ENCODE measurements at regions not wholly inside any gene's neighbourhood (a gene's known extent, or its start where the extent isn't known, plus 50 kb on each side); places are given as distances from the start of the nearest gene placed in this dataset.

DNA sequence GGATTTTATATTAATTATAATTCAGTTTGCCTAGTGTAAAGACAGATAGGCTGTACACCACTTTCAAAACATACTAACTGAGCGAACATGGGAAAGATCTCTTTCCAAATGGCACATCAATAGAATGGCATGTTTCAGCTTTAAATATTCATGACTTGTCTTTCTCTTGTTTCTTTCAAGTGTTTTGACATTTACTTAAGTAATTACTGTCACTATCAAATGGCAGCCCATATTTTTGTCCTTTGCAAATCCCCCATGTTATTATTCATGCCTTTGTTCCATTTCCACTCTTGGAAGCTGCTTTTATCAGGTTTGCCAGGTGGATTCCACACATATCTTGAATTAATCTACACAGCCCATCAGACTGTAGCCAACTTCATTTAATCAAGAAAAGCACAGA lies 89.2 kb upstream of the GLRA2 start:
- no peak for ATAC-seq
- TF ChIP-seq SNAI2 (CRISPR knock-in tag; IDR thresholded peaks at IDR 0.05): no peak
- no peak for TF ChIP-seq ZFP30 (CRISPR knock-in tag; IDR thresholded peaks at IDR 0.05)
- TF ChIP-seq ZNF70 (CRISPR knock-in tag; IDR thresholded peaks at IDR 0.05): no peak
- no peak for TF ChIP-seq ZNF565 (CRISPR knock-in tag; conservative IDR thresholded peaks at IDR 0.05; ENCODE audit: low read depth)
- TF ChIP-seq GLIS3 (CRISPR knock-in tag; IDR thresholded peaks at IDR 0.05): no peak

DNA sequence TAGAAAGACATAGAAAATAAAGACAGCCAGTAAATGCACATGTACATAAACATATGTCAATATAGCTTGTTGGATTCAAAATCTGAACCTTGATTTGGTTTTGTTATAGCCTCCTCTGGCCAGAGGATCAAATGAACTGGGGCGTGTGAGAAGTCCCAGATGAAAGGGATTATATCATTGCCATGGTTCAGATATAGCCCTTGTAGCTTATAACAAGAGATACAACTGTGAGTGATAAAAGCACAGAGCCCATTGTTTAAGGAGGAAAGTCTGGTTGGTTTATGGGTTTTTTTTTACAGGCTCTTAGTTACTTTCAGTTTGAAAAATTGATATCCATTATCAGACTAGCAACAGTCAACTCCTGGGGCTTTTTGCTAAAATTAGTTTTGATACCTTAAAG lies 101.7 kb upstream of the GLRA2 start:
- no peak for TF ChIP-seq ARNTL (CRISPR knock-in tag; IDR thresholded peaks at IDR 0.05; ENCODE audit: borderline replicate concordance, low read depth)
- TF ChIP-seq ZC3H10 (CRISPR knock-in tag; IDR thresholded peaks at IDR 0.05): no peak
- no peak for TF ChIP-seq ISL1 (CRISPR knock-in tag; IDR thresholded peaks at IDR 0.05)
- TF ChIP-seq, protein P1, sequence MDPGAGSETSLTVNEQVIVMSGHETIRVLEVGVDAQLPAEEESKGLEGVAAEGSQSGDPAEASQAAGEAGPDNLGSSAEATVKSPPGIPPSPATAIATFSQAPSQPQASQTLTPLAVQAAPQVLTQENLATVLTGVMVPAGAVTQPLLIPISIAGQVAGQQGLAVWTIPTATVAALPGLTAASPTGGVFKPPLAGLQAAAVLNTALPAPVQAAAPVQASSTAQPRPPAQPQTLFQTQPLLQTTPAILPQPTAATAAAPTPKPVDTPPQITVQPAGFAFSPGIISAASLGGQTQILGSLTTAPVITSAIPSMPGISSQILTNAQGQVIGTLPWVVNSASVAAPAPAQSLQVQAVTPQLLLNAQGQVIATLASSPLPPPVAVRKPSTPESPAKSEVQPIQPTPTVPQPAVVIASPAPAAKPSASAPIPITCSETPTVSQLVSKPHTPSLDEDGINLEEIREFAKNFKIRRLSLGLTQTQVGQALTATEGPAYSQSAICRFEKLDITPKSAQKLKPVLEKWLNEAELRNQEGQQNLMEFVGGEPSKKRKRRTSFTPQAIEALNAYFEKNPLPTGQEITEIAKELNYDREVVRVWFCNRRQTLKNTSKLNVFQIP (CRISPR knock-in tag; IDR thresholded peaks at IDR 0.05; ENCODE audit: borderline replicate concordance, low read depth): no peak
- no peak for TF ChIP-seq ZNF70 (CRISPR knock-in tag; IDR thresholded peaks at IDR 0.05)
- TF ChIP-seq, protein P2, sequence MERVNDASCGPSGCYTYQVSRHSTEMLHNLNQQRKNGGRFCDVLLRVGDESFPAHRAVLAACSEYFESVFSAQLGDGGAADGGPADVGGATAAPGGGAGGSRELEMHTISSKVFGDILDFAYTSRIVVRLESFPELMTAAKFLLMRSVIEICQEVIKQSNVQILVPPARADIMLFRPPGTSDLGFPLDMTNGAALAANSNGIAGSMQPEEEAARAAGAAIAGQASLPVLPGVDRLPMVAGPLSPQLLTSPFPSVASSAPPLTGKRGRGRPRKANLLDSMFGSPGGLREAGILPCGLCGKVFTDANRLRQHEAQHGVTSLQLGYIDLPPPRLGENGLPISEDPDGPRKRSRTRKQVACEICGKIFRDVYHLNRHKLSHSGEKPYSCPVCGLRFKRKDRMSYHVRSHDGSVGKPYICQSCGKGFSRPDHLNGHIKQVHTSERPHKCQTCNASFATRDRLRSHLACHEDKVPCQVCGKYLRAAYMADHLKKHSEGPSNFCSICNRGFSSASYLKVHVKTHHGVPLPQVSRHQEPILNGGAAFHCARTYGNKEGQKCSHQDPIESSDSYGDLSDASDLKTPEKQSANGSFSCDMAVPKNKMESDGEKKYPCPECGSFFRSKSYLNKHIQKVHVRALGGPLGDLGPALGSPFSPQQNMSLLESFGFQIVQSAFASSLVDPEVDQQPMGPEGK (CRISPR knock-in tag; IDR thresholded peaks at IDR 0.05; ENCODE audit: borderline replicate concordance): no peak
- TF ChIP-seq ZNF565 (CRISPR knock-in tag; conservative IDR thresholded peaks at IDR 0.05; ENCODE audit: low read depth): no peak
- TF ChIP-seq, protein P3, sequence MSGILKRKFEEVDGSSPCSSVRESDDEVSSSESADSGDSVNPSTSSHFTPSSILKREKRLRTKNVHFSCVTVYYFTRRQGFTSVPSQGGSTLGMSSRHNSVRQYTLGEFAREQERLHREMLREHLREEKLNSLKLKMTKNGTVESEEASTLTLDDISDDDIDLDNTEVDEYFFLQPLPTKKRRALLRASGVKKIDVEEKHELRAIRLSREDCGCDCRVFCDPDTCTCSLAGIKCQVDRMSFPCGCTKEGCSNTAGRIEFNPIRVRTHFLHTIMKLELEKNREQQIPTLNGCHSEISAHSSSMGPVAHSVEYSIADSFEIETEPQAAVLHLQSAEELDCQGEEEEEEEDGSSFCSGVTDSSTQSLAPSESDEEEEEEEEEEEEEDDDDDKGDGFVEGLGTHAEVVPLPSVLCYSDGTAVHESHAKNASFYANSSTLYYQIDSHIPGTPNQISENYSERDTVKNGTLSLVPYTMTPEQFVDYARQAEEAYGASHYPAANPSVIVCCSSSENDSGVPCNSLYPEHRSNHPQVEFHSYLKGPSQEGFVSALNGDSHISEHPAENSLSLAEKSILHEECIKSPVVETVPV (CRISPR knock-in tag; IDR thresholded peaks at IDR 0.05): no peak
- no peak for TF ChIP-seq CSDC2 (CRISPR knock-in tag; IDR thresholded peaks at IDR 0.05)
- TF ChIP-seq TOX (CRISPR knock-in tag; IDR thresholded peaks at IDR 0.05; ENCODE audit: borderline replicate concordance): no peak
- no peak for TF ChIP-seq ZFP3 (CRISPR knock-in tag; IDR thresholded peaks at IDR 0.05)
- no peak for TF ChIP-seq RARB (CRISPR knock-in tag; IDR thresholded peaks at IDR 0.05)
- no peak for TF ChIP-seq TCF4 (CRISPR knock-in tag; IDR thresholded peaks at IDR 0.05; ENCODE audit: borderline replicate concordance)
- no peak for TF ChIP-seq ZNF8 (CRISPR knock-in tag; IDR thresholded peaks at IDR 0.05)
- TF ChIP-seq, protein P4, sequence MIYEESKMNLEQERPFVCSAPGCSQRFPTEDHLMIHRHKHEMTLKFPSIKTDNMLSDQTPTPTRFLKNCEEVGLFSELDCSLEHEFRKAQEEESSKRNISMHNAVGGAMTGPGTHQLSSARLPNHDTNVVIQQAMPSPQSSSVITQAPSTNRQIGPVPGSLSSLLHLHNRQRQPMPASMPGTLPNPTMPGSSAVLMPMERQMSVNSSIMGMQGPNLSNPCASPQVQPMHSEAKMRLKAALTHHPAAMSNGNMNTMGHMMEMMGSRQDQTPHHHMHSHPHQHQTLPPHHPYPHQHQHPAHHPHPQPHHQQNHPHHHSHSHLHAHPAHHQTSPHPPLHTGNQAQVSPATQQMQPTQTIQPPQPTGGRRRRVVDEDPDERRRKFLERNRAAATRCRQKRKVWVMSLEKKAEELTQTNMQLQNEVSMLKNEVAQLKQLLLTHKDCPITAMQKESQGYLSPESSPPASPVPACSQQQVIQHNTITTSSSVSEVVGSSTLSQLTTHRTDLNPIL (CRISPR knock-in tag; IDR thresholded peaks at IDR 0.05; ENCODE audit: low read depth): no peak
- TF ChIP-seq, protein P5, sequence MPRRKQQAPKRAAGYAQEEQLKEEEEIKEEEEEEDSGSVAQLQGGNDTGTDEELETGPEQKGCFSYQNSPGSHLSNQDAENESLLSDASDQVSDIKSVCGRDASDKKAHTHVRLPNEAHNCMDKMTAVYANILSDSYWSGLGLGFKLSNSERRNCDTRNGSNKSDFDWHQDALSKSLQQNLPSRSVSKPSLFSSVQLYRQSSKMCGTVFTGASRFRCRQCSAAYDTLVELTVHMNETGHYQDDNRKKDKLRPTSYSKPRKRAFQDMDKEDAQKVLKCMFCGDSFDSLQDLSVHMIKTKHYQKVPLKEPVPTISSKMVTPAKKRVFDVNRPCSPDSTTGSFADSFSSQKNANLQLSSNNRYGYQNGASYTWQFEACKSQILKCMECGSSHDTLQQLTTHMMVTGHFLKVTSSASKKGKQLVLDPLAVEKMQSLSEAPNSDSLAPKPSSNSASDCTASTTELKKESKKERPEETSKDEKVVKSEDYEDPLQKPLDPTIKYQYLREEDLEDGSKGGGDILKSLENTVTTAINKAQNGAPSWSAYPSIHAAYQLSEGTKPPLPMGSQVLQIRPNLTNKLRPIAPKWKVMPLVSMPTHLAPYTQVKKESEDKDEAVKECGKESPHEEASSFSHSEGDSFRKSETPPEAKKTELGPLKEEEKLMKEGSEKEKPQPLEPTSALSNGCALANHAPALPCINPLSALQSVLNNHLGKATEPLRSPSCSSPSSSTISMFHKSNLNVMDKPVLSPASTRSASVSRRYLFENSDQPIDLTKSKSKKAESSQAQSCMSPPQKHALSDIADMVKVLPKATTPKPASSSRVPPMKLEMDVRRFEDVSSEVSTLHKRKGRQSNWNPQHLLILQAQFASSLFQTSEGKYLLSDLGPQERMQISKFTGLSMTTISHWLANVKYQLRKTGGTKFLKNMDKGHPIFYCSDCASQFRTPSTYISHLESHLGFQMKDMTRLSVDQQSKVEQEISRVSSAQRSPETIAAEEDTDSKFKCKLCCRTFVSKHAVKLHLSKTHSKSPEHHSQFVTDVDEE (CRISPR knock-in tag; IDR thresholded peaks at IDR 0.05): no peak
- TF ChIP-seq PPARA (CRISPR knock-in tag; IDR thresholded peaks at IDR 0.05; ENCODE audit: borderline replicate concordance): no peak
- no peak for TF ChIP-seq GLIS3 (CRISPR knock-in tag; IDR thresholded peaks at IDR 0.05)
- no peak for TF ChIP-seq BACH2 (CRISPR knock-in tag; IDR thresholded peaks at IDR 0.05; ENCODE audit: borderline replicate concordance)
- TF ChIP-seq OSR1 (CRISPR knock-in tag; IDR thresholded peaks at IDR 0.05): no peak

DNA sequence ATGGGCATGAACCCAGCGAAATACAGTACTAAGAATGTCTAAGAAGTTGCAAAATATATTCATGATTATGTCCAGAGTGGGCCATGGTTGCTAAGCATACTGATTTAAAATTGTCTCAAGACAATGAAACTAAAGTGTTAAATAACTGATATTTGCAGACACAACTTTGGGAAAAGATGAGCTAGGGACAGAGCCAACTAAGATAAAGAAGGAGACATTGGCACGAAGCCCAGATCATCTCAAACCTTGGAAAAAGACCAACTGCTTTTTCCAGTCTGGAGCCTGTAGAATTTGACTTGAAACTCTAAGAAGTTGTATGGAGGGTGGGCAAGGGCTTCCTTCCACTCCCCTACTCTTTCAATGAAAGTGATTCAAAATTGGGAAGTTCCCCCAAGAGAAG lies 108.5 kb upstream of the GLRA2 start:
- no peak for ATAC-seq
- TF ChIP-seq TCF4 (CRISPR knock-in tag; IDR thresholded peaks at IDR 0.05; ENCODE audit: borderline replicate concordance) (no peak), GLIS3 (CRISPR knock-in tag; IDR thresholded peaks at IDR 0.05) (no peak), RARB (CRISPR knock-in tag; IDR thresholded peaks at IDR 0.05) (no peak)
- TF ChIP-seq, protein P2 (CRISPR knock-in tag; IDR thresholded peaks at IDR 0.05; ENCODE audit: borderline replicate concordance): no peak
- TF ChIP-seq, protein P5 (CRISPR knock-in tag; IDR thresholded peaks at IDR 0.05): no peak

More for the DNA sequence above, 101.7 kb upstream of the GLRA2 start:
- no peak for ATAC-seq
